CMK (cell line): ENCODE measurements at regions not wholly inside any gene's neighbourhood (a gene's known extent, or its start where the extent isn't known, plus 50 kb on each side); places are given as distances from the start of the nearest gene placed in this dataset.
"Not testable (repeated sequence)": the region's sequence is repeated elsewhere in the genome, so short reads cannot be mapped to it uniquely, and the experiment has no call there.

Experiments
- DNase-seq: peaks from one replicate; pipeline ENCODE4 v3.0.0-alpha.2; 2010; ENCODE audit warnings: low read depth

DNA sequence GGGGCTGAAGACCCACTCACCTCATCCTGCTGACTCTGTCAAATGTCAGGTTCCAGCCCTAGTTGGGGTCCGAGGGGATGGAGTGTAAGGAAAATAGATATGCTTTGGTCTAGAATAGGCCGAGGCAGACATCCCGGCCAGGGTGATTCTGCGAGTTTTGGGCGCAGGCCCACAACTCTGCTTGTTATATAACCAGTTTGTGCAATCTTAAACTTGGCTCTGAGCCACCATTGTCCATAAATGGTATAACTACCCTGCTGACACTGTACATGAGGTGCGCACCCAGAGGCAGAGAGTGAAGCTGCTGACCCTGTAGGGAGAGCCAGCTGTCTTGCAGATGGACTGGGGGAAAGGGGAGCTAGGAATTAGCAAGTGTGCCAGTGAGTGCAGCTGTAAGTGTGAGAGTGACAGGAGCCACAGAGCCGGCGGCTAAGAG, 1388.8 kb downstream of the AMY1C start:
- no peak for DNase-seq

DNA sequence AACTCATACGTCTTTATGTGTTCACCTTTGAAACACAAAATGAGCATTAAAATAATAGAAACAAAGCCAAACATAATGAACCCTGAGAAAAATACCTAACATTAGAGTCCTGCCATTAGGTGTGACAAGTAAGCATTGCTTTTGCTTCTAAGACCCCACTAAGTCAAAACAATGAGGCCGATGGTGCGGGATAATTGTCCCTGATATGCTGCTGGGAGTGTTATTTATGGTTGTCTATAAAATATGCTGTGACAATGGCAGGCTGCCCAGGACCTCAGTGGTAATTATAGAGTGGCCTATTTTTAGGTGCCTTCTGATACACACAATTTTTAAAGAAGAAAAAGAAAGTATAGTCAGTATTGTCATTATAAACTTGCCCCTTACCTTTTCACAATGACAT, 1423.1 kb downstream of the AMY1C start:
- DNase-seq = no peak

DNA sequence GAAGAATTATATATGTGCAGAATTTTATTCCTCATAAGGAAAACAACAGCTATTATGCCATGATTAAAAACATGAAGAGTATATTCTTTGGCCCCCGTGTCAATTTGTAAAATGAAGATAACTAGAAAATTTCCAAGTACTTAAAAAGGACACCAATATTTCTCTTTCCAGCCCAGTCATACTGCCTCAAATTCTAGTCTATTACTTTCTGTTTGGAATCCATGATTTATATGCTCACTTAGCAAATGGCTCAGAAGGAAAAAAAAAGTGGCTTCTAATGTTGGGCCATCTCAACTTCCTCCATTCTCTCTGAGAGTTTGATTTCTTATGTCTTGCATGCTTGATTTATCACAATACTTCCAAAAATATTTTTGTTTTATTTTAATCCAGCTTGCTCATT, 1431.1 kb downstream of the AMY1C start:
- DNase-seq = no peak

DNA sequence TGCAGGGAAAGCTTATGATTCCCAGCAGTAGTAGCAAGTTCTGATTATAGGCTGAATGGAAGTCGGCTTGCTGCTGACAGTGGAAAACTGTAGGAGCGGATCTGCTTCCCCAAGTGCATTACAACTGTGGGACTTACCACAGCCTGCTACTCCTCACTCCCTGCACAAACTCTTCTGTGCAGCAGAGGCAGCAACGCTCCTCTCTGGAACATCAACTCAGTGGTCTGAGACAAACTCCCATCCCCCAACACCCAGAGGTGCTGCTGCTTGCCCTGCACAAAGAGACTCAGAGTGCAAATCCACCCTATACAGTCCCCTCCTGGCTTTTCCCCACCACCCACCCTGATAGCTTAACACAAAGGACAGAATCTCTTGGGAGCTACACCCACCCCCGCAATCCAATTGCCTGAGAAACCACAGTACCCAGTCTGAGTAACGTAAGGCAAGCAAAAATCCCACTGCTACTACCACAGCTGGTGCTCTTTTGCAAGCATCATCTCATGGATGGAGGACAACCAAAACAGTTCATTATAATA, 1455.2 kb downstream of the AMY1C start:
- no peak for DNase-seq

- no peak for DNase-seq
Measured at GRCh38 chr1:105208581-105208980, 1458.9 kb downstream of the AMY1C start.

GRCh38 chr1:105210747-105211146, 1461.0 kb downstream of the AMY1C start:
- no peak for DNase-seq

DNA sequence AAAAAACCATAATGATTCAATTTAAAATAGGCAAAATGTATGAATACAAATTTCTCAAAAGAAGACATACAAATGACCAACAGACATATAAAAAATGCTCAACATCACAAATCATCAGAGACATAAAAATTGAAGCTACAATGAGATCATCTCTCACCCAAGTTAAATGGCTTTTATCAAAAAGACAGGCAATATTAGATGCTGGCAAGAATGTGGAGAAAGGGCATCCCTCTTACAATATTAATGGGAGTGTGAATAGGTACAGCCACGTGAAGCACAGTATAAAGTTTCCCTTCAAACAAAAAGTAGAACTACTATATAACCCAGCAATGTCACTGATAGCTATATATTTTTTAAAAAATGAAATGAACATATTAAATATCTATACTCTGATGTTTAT, 1481.7 kb downstream of the AMY1C start:
- no peak for DNase-seq

- no peak for DNase-seq
Measured at GRCh38 chr1:105243411-105243810, 1493.7 kb downstream of the AMY1C start.

DNA sequence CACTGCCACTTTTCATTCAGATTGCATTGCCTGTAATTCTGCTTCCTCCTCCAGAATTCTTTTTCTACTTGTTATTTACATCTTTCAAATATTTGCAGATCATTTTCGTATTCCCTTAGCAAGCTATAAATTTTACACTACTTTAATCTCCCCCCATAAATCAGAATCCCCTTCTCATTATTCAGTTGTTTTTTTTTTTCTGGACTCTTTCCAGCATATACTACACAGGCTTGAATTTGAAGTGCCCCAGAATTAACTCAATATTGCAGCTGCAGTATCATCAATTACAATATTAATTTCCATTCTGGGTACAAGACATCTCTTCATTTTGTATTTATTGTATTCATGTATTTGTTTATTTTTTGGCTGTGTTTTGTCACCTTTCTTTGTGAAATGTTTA, 1494.3 kb downstream of the AMY1C start:
- no peak for DNase-seq

GRCh38 chr1:105254906-105255305, 1505.2 kb downstream of the AMY1C start:
- no peak for DNase-seq

- no peak for DNase-seq
Measured at GRCh38 chr1:105260001-105260400, 1510.3 kb downstream of the AMY1C start.

DNA sequence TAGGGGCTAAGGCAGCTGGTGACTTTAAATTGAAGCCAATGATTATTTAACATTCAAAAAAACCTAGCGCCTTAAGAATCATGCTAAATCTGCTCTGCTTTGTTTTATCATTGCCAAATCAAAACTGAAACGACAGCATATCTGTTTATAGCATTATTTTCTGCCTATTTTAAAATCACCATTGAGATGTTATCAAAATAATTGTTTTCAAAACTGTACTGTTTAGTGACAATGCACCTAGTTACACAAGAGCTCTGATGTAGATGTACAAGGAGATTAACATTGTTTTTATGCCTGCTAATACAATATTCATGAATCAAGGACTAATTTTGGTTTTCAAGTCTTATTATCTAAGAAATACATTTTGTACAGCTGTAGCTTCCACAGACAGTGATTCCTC, 1521.3 kb downstream of the AMY1C start:
- no peak for DNase-seq

- not testable (repeated sequence) for DNase-seq
Measured at GRCh38 chr1:105272376-105272775, 1522.7 kb downstream of the AMY1C start.

DNA sequence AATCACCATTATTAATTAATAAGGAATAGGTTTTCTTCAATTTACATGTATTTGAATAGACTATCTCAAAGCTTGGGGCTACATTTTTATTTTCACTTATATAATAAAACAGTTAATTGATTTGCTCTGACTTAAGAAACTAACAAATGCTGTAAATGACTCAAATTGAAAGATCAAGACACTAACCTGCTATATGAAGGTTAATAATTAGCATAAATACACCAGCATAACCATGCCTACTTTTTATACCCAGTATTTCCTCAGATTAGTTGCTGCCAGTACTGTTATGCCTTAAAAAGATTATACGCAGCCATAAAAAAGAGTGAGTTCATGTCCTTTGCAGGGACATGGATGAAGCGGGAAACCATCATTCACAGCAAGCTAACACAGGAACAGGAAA, 1545.1 kb downstream of the AMY1C start:
- no peak for DNase-seq

- no peak for DNase-seq
Measured at GRCh38 chr1:105310063-105310462, 1560.4 kb downstream of the AMY1C start.

DNA sequence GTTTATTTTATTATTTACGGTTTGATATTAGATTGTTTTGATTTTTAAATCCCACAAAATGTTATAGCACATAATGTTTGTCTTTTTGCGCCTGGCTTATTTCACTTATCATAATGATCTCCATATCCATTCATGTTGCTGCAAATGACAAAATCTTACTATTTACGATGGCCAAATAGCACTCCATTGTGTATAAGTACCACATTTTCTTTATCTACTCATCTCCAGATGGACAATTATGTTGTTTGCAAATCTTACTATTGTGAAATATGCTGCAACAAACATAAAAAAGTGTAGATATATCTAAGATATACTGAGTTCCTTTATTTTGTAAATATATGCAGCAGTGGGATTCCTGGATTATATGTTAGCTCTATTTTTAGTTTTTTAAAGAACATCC, 1568.3 kb downstream of the AMY1C start:
- DNase-seq = no peak

DNA sequence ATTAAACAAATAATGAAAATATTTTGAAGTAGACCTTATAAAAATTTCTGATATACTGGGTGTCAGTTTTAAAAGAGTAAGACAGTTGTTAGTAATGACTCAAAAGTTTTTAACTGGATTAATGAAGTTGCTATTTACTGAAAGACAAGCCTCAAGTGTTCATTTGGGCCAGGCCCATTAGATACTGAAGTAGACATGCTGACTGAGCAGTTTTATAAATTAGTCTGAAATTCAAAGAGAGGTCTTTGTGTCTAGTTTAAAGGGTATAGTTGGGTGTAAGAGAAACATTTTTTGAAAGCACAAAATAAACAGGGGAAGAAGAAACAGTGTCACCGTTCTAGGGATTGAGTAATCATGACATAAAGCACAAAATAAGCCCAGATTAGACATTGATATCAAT, 1577.2 kb downstream of the AMY1C start:
- no peak for DNase-seq

- DNase-seq = no peak
Measured at GRCh38 chr1:105337420-105337819, 1587.7 kb downstream of the AMY1C start.

DNA sequence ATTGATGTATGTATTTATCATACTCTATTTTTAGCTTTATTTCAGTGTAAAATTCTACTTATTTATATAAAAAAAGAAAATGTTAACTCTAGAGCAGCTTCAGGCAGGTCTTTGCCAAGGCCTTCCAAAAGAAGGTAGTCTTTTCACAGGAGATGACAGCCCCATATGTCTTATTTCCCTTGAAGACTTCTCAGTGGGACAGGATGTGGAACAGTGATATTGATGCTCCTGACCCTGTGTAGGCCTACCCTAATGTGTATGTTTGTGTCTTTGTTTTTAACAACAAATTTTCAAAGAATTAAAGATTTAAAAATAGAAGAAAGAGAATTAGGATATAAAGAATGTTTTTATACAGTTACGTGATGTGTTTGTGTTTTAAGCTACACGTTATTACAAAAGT, 1593.6 kb downstream of the AMY1C start:
- DNase-seq = no peak

DNA sequence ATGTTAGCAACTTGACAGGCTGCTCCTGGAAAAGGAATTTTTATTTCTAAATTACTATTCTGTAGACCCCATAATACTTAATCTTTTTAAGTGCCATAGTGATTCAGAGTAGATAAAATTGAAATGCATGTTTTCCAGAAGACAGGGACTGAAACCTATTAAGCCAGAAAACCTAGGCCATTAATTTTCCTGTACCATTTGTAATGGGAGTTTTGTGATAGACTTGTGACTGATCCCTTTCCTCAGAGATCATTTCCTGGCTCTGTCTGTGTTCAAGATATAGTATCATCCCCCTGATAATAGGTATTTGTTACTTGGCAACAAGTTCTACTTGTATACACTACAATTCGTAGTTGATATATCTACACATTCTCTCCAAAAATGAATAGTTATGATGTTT, 1609.8 kb downstream of the AMY1C start:
- no peak for DNase-seq

DNA sequence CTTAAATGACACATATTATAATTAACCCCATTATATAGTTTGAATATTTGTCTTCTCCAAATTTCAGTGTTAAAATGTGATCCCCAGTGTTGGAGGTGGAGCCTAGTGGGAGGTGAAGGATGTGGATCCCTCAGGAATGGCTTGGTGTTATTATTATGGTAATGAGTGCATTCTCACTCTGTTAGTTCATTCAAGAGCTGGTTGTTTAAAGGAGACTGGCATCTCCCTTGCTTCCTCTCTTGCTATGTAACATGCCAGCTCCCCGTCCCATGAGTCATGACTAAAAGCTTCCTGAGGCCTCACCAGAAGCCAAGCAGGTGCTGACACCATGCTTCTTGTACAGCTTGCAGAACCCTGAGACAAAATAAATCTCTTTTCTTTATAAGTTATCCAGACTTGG, 1612.7 kb downstream of the AMY1C start:
- DNase-seq = no peak

GRCh38 chr1:105368446-105368845, 1618.7 kb downstream of the AMY1C start:
- no peak for DNase-seq

- no peak for DNase-seq
Measured at GRCh38 chr1:105373681-105374080, 1624.0 kb downstream of the AMY1C start.

GRCh38 chr1:105386489-105386888, 1636.8 kb downstream of the AMY1C start:
- DNase-seq = no peak

- no peak for DNase-seq
Measured at GRCh38 chr1:105396001-105396400, 1646.3 kb downstream of the AMY1C start.
